ENCODE measurements at regions not wholly inside any gene's neighbourhood (a gene's known extent, or its start where the extent isn't known, plus 50 kb on each side); places are given as distances from the start of the nearest gene placed in this dataset.

DNA sequence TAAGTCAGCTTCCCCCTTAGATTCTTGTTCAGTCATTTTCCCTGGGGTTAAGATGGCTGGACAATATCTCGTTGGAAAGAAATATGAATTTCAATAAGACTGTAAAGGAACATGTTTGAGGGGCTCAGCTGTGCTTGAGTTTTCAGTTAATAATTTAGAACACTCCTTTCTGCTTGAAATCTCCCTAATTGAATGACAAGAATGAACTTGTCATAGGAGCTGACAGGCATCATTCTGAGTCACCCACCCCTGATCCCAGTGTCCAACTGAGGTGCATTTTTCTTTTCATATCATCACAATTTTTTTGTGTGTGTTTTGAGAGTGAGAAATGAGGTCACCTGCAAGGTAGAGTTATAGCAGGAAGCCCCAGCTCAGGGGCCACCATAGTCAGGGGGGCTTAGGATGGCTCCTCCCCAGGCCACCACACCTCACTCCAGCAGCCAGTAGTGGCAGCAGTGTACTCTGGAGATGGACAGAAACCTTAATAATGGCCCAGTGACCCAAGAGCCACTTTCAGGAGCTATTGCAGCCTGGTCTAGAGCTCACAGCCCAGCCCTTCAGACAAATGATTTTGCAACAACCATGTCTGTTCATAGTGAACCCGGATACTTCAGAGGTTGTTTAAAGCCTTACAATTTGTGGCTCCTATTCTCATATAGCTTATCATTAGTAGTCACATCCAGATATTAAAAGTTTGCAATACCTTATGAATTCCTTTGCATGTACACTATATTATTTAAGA, 174.5 kb downstream of the MAIP1 start:
- H3K4me3 ChIP-seq (ENCODE audit: low read length in 2 of 2), result no peak overlapping the region
- no peaks in the 10 kb centered on the region for H3K27me3 ChIP-seq (ENCODE audit: control insufficient read depth in 2 of 2, insufficient read depth in 2 of 2, low read length in 2 of 2)
- H3K36me3 ChIP-seq (ENCODE audit: control insufficient read depth in 2 of 2, insufficient read depth in 2 of 2, low read length in 2 of 2), result no peaks in the 10 kb centered on the region
- H3K4me1 ChIP-seq (ENCODE audit: control insufficient read depth in 2 of 2, insufficient read depth in 2 of 2, low read length in 2 of 2), result peaks cover 10 to 24% of the 10 kb centered on the region in 2 donors
- H3K27ac ChIP-seq (ENCODE audit: low read depth in 2 of 2, low read length in 2 of 2), result no peak overlapping the region
- no peak overlapping the region for H3K9ac ChIP-seq (ENCODE audit: low read depth in 1 of 2, low read length in 2 of 2)
- no peaks in the 10 kb centered on the region for H3K9me3 ChIP-seq (ENCODE audit: control insufficient read depth in 2 of 2, low read length in 2 of 2)

DNA sequence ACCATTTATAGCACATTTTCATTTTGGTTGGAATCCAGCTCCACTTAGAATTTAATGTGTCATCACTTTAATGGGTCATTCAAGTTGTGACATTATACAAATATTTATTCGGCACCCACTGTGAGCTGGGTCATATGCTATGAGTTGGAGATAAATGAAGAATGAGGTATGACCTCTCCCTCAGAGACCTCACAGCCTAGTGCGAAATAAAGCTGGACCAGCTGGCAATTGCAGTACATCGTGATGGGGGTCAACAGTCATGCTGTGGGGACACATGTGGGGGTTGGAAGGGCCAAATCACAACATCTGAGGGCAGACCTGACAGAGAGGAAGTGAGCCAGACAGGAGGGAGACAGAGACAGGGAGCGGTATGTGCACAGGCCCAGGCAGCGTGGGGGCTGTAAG, 175.4 kb downstream of the MAIP1 start:
- H3K9me3 ChIP-seq (ENCODE audit: control insufficient read depth in 2 of 2, low read length in 2 of 2), result no peaks in the 10 kb centered on the region
- no peak overlapping the region for H3K4me3 ChIP-seq (ENCODE audit: low read length in 2 of 2)
- H3K36me3 ChIP-seq (ENCODE audit: control insufficient read depth in 2 of 2, insufficient read depth in 2 of 2, low read length in 2 of 2), result no peaks in the 10 kb centered on the region
- H3K27ac ChIP-seq (ENCODE audit: low read depth in 2 of 2, low read length in 2 of 2), result no peak overlapping the region
- H3K27me3 ChIP-seq (ENCODE audit: control insufficient read depth in 2 of 2, insufficient read depth in 2 of 2, low read length in 2 of 2), result no peaks in the 10 kb centered on the region
- H3K4me1 ChIP-seq (ENCODE audit: control insufficient read depth in 2 of 2, insufficient read depth in 2 of 2, low read length in 2 of 2), result peaks cover 4 to 15% of the 10 kb centered on the region in 2 donors
- H3K9ac ChIP-seq (ENCODE audit: low read depth in 1 of 2, low read length in 2 of 2), result no peak overlapping the region

DNA sequence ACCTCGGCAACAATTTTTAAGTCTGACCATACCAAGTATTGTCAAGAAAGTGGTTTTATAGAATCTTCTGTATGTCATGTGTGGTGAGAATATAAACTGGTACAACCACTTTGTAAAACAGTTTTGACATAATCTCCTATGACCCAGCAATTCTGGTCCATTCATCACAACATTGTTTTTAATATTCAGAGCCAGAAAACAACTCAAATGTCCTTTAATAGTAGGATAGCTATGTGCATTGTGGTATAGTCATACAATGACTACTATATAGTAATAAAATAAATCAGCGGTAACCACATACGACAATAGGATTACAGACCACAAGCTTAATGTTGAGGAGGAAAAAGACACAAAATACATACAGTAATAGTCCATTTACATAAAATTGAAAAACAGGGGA, 175.2 kb upstream of the SPATS2L start:
- Histone ChIP-seq H3K9ac (ENCODE audit: low read depth in 1 of 2, low read length in 2 of 2) (no peak overlapping the region), H3K27me3 (ENCODE audit: control insufficient read depth in 2 of 2, insufficient read depth in 2 of 2, low read length in 2 of 2) (no peaks in the 10 kb centered on the region), H3K4me1 (ENCODE audit: control insufficient read depth in 2 of 2, insufficient read depth in 2 of 2, low read length in 2 of 2) (peaks cover 0 to 13% of the 10 kb centered on the region in 2 donors), H3K36me3 (ENCODE audit: control insufficient read depth in 2 of 2, insufficient read depth in 2 of 2, low read length in 2 of 2) (no peaks in the 10 kb centered on the region), H3K9me3 (ENCODE audit: control insufficient read depth in 2 of 2, low read length in 2 of 2) (no peaks in the 10 kb centered on the region), H3K4me3 (ENCODE audit: low read length in 2 of 2) (no peak overlapping the region), H3K27ac (ENCODE audit: low read depth in 2 of 2, low read length in 2 of 2) (no peak overlapping the region)

DNA sequence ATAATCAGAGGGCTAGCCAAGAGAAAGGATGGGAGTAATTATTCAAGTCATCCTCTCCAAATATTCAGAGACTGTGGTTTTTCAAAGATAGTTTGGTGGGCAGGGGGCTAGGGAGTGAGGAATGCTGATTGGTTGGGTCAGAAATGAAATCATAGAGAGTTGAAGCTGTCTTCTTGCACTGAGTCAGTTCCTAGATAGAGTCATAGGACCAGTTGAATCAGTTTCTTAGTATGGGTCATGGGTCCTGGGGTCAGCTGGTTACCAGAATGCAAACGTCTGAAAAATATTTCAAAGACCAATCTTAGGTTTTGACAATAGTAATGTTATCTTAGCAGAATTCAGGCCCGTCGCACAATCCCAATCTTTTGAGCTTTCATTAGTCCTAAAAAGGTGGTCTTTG, 171.4 kb upstream of the SPATS2L start:
- H3K4me3 ChIP-seq (ENCODE audit: low read length in 2 of 2), result no peak overlapping the region
- peaks cover 0 to 7% of the 10 kb centered on the region in 2 donors for H3K4me1 ChIP-seq (ENCODE audit: control insufficient read depth in 2 of 2, insufficient read depth in 2 of 2, low read length in 2 of 2)
- H3K27me3 ChIP-seq (ENCODE audit: control insufficient read depth in 2 of 2, insufficient read depth in 2 of 2, low read length in 2 of 2), result no peaks in the 10 kb centered on the region
- H3K9ac ChIP-seq (ENCODE audit: low read depth in 1 of 2, low read length in 2 of 2), result peak overlapping the region in 1 of 2 donors; percentile 1
- H3K9me3 ChIP-seq (ENCODE audit: control insufficient read depth in 2 of 2, low read length in 2 of 2), result no peaks in the 10 kb centered on the region
- no peaks in the 10 kb centered on the region for H3K36me3 ChIP-seq (ENCODE audit: control insufficient read depth in 2 of 2, insufficient read depth in 2 of 2, low read length in 2 of 2)
- no peak overlapping the region for H3K27ac ChIP-seq (ENCODE audit: low read depth in 2 of 2, low read length in 2 of 2)

DNA sequence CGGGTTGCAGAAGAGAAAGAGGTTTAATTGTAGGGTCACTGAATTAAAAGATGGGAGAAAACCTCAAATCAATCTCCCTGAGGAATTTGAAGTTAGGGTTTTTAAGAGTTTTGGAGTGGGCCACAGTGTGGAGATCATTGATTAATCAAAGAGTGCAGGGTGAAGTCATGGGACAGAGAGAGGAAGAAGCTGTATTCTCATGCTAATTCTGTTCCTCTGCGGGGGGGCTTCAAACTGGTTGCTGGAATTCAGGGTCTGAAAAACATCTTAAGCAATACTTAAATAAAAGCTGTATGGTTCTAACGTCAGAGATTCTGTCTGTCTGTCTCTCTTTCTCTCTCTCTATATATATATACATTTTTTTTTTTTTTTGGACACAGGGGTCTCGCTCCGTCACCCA, 169.8 kb upstream of the SPATS2L start:
- no peak overlapping the region for H3K9ac ChIP-seq (ENCODE audit: low read depth in 1 of 2, low read length in 2 of 2)
- no peak overlapping the region for H3K4me3 ChIP-seq (ENCODE audit: low read length in 2 of 2)
- no peaks in the 10 kb centered on the region for H3K27me3 ChIP-seq (ENCODE audit: control insufficient read depth in 2 of 2, insufficient read depth in 2 of 2, low read length in 2 of 2)

GRCh38 chr2:200137271-200137670, 169.2 kb upstream of the SPATS2L start:
- no peaks in the 10 kb centered on the region for H3K36me3 ChIP-seq (ENCODE audit: control insufficient read depth in 2 of 2, insufficient read depth in 2 of 2, low read length in 2 of 2)
- peaks cover 0 to 4% of the 10 kb centered on the region in 2 donors for H3K4me1 ChIP-seq (ENCODE audit: control insufficient read depth in 2 of 2, insufficient read depth in 2 of 2, low read length in 2 of 2)
- no peak overlapping the region for H3K4me3 ChIP-seq (ENCODE audit: low read length in 2 of 2)
- H3K9me3 ChIP-seq (ENCODE audit: control insufficient read depth in 2 of 2, low read length in 2 of 2), result no peaks in the 10 kb centered on the region
- no peaks in the 10 kb centered on the region for H3K27me3 ChIP-seq (ENCODE audit: control insufficient read depth in 2 of 2, insufficient read depth in 2 of 2, low read length in 2 of 2)
- no peak overlapping the region for H3K27ac ChIP-seq (ENCODE audit: low read depth in 2 of 2, low read length in 2 of 2)
- no peak overlapping the region for H3K9ac ChIP-seq (ENCODE audit: low read depth in 1 of 2, low read length in 2 of 2)

More for the DNA sequence above, 169.8 kb upstream of the SPATS2L start:
- Histone ChIP-seq H3K27ac (ENCODE audit: low read depth in 2 of 2, low read length in 2 of 2) (no peak overlapping the region), H3K9me3 (ENCODE audit: control insufficient read depth in 2 of 2, low read length in 2 of 2) (no peaks in the 10 kb centered on the region), H3K36me3 (ENCODE audit: control insufficient read depth in 2 of 2, insufficient read depth in 2 of 2, low read length in 2 of 2) (no peaks in the 10 kb centered on the region), H3K4me1 (ENCODE audit: control insufficient read depth in 2 of 2, insufficient read depth in 2 of 2, low read length in 2 of 2) (peaks cover 0 to 4% of the 10 kb centered on the region in 2 donors)

GRCh38 chr2:200137691-200138090, 168.8 kb upstream of the SPATS2L start:
- Histone ChIP-seq H3K9me3 (ENCODE audit: control insufficient read depth in 2 of 2, low read length in 2 of 2) (no peaks in the 10 kb centered on the region), H3K4me3 (ENCODE audit: low read length in 2 of 2) (no peak overlapping the region), H3K4me1 (ENCODE audit: control insufficient read depth in 2 of 2, insufficient read depth in 2 of 2, low read length in 2 of 2) (peaks cover 0 to 4% of the 10 kb centered on the region in 2 donors), H3K27me3 (ENCODE audit: control insufficient read depth in 2 of 2, insufficient read depth in 2 of 2, low read length in 2 of 2) (no peaks in the 10 kb centered on the region), H3K27ac (ENCODE audit: low read depth in 2 of 2, low read length in 2 of 2) (no peak overlapping the region), H3K9ac (ENCODE audit: low read depth in 1 of 2, low read length in 2 of 2) (no peak overlapping the region), H3K36me3 (ENCODE audit: control insufficient read depth in 2 of 2, insufficient read depth in 2 of 2, low read length in 2 of 2) (no peaks in the 10 kb centered on the region)

DNA sequence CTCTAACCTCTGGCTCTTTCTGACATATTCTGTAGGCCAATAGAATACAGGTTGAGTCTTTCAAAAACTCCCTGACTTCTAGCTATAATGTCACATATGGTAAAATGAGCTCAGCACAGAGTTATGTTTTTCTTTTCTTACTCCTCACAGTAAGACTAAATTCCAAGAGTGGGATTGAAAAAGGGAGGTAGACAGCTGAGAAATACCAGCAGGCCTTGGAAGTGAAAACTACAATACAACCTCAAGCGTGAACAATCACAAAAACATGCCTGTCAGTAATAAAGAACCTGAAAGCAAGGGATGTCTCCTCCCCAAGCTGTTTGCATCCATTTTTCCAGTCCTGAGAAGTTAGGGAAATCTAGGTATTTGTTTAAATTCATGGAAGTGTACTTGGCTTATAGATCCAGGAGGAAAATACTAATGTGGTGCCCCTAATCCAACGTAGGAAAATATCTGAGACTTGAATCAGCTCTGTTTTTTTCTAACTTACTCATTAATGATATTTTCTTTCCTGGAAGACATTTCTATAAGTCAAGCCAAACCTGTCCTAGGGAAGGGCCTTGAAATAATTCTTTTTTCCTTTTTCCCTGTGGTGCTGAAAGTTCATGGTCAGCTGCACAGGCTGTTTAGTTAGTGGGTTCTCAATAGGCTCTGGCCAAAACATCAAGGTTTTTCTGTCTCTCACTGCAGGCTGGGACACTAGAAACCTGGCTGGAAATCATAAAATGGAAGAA, 167.9 kb upstream of the SPATS2L start:
- H3K9ac ChIP-seq (ENCODE audit: low read depth in 1 of 2, low read length in 2 of 2), result no peak overlapping the region
- no peak overlapping the region for H3K27ac ChIP-seq (ENCODE audit: low read depth in 2 of 2, low read length in 2 of 2)
- H3K9me3 ChIP-seq (ENCODE audit: control insufficient read depth in 2 of 2, low read length in 2 of 2), result no peaks in the 10 kb centered on the region
- H3K27me3 ChIP-seq (ENCODE audit: control insufficient read depth in 2 of 2, insufficient read depth in 2 of 2, low read length in 2 of 2), result no peaks in the 10 kb centered on the region
- H3K36me3 ChIP-seq (ENCODE audit: control insufficient read depth in 2 of 2, insufficient read depth in 2 of 2, low read length in 2 of 2), result no peaks in the 10 kb centered on the region
- H3K4me3 ChIP-seq (ENCODE audit: low read length in 2 of 2), result no peak overlapping the region
- peaks cover 0 to 4% of the 10 kb centered on the region in 2 donors for H3K4me1 ChIP-seq (ENCODE audit: control insufficient read depth in 2 of 2, insufficient read depth in 2 of 2, low read length in 2 of 2)

DNA sequence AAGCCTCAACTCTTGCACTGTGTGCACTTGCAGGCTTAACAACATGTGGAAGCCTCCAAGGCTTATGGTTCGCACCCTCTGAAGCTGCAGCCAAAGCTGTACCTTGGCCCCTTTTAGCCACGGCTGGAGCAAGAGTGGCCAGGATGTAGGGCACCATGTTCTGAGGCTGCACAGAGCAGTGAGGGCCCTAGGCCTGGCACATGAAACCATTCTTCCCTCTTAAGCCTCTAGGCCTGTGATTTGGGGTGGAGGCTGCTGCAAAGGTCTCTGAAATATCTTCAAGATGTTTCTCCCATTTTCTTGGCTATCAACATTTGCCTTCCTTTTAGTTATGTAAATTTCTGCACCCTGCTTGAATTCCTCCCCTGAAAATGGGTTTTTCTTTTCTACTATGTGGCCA, 161.9 kb upstream of the SPATS2L start:
- Histone ChIP-seq H3K9me3 (ENCODE audit: control insufficient read depth in 2 of 2, low read length in 2 of 2) (no peaks in the 10 kb centered on the region), H3K27me3 (ENCODE audit: control insufficient read depth in 2 of 2, insufficient read depth in 2 of 2, low read length in 2 of 2) (no peaks in the 10 kb centered on the region), H3K27ac (ENCODE audit: low read depth in 2 of 2, low read length in 2 of 2) (no peak overlapping the region), H3K4me1 (ENCODE audit: control insufficient read depth in 2 of 2, insufficient read depth in 2 of 2, low read length in 2 of 2) (no peaks in the 10 kb centered on the region), H3K9ac (ENCODE audit: low read depth in 1 of 2, low read length in 2 of 2) (no peak overlapping the region), H3K36me3 (ENCODE audit: control insufficient read depth in 2 of 2, insufficient read depth in 2 of 2, low read length in 2 of 2) (no peaks in the 10 kb centered on the region), H3K4me3 (ENCODE audit: low read length in 2 of 2) (no peak overlapping the region)

GRCh38 chr2:200146501-200146900, 160.0 kb upstream of the SPATS2L start:
- no peaks in the 10 kb centered on the region for H3K27me3 ChIP-seq (ENCODE audit: control insufficient read depth in 2 of 2, insufficient read depth in 2 of 2, low read length in 2 of 2)
- H3K36me3 ChIP-seq (ENCODE audit: control insufficient read depth in 2 of 2, insufficient read depth in 2 of 2, low read length in 2 of 2), result no peaks in the 10 kb centered on the region
- no peak overlapping the region for H3K4me3 ChIP-seq (ENCODE audit: low read length in 2 of 2)
- peaks cover 0 to 4% of the 10 kb centered on the region in 2 donors for H3K9me3 ChIP-seq (ENCODE audit: control insufficient read depth in 2 of 2, low read length in 2 of 2)
- no peaks in the 10 kb centered on the region for H3K4me1 ChIP-seq (ENCODE audit: control insufficient read depth in 2 of 2, insufficient read depth in 2 of 2, low read length in 2 of 2)
- no peak overlapping the region for H3K27ac ChIP-seq (ENCODE audit: low read depth in 2 of 2, low read length in 2 of 2)
- no peak overlapping the region for H3K9ac ChIP-seq (ENCODE audit: low read depth in 1 of 2, low read length in 2 of 2)
